ENCODE measurements at regions not wholly inside any gene's neighbourhood (a gene's known extent, or its start where the extent isn't known, plus 50 kb on each side); places are given as distances from the start of the nearest gene placed in this dataset.
"Not testable (repeated sequence)": the region's sequence is repeated elsewhere in the genome, so short reads cannot be mapped to it uniquely, and the experiment has no call there.

DNA sequence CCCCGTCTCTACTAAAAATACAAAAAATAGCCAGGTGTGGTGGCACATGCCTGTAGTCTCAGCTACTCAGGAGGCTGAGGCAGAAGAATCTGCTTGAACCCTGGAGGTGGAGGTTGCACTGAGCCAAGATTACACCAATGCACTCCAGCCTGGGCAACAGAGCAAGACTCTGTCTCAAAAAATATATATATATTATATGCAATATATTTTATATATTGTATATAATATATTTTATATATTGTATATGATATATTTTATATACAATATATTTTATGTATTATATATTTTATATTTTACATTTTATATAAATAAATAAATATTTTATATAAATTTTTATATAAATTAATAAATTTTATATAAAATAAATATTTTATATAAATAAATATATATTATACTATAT, 140.2 kb upstream of the ATP11B start:
- not testable (repeated sequence) for H3K4me1 ChIP-seq (ENCODE audit: insufficient read depth, low read length); H3K27me3 ChIP-seq (ENCODE audit: control insufficient read depth in 1 of 2, insufficient read depth in 2 of 2, low read length in 2 of 2); H3K4me3 ChIP-seq (ENCODE audit: low read depth in 1 of 2, low read length in 2 of 2); H3K9me3 ChIP-seq (ENCODE audit: low read length); H3K27ac ChIP-seq (ENCODE audit: low read depth, low read length); H3K9ac ChIP-seq (ENCODE audit: low read length); H3K36me3 ChIP-seq (ENCODE audit: insufficient read depth, low read length)

DNA sequence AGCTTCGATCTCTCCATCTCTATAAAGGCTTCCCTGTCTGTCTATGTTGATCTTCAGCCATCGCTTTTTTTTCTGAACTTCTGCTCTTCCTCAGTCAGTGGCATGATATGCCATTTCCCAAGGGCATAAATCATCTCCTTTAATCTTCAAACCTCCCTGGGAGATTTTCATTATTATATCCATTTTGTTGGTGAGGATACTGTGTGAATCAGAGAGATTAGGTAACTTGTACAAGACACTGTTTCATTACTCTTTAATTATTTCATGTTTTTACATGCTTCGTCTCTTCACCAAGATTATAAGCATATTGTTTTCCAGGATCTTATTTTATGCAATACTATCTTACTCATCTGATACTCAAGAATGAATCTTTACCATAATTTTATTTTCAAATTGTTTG, 124.8 kb upstream of the ATP11B start:
- H3K4me1 ChIP-seq (ENCODE audit: insufficient read depth, low read length), result no peaks in the 10 kb centered on the region
- H3K4me3 ChIP-seq (ENCODE audit: low read depth in 1 of 2, low read length in 2 of 2), result no peak overlapping the region
- no peaks in the 10 kb centered on the region for H3K27me3 ChIP-seq (ENCODE audit: control insufficient read depth in 1 of 2, insufficient read depth in 2 of 2, low read length in 2 of 2)
- H3K27ac ChIP-seq (ENCODE audit: low read depth, low read length), result no peak overlapping the region
- no peak overlapping the region for H3K9ac ChIP-seq (ENCODE audit: low read length)
- no peaks in the 10 kb centered on the region for H3K36me3 ChIP-seq (ENCODE audit: insufficient read depth, low read length)
- H3K9me3 ChIP-seq (ENCODE audit: low read length), result no peaks in the 10 kb centered on the region

DNA sequence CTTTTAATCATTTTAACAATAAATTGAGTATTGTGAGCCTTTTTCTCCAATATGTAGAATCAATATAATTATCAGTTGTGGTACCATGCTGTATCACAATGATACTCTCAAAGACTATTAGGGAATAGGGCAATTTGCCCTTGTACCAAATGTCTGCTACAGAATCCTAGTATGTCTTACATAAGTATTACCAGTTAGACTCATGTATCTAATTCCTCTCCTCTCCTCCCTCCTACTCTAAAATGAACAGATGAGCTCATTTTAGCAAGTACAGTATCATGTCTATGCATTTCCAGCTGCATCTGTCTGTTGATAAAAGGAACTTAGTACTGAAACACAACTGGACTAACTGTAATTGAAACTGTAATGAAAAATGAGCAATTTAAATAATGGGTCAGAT, 124.3 kb upstream of the ATP11B start:
- Histone ChIP-seq H3K4me3 (ENCODE audit: low read depth in 1 of 2, low read length in 2 of 2) (no peak overlapping the region), H3K9ac (ENCODE audit: low read length) (no peak overlapping the region), H3K36me3 (ENCODE audit: insufficient read depth, low read length) (no peaks in the 10 kb centered on the region), H3K27ac (ENCODE audit: low read depth, low read length) (no peak overlapping the region), H3K4me1 (ENCODE audit: insufficient read depth, low read length) (no peaks in the 10 kb centered on the region), H3K9me3 (ENCODE audit: low read length) (no peaks in the 10 kb centered on the region), H3K27me3 (ENCODE audit: control insufficient read depth in 1 of 2, insufficient read depth in 2 of 2, low read length in 2 of 2) (no peaks in the 10 kb centered on the region)

DNA sequence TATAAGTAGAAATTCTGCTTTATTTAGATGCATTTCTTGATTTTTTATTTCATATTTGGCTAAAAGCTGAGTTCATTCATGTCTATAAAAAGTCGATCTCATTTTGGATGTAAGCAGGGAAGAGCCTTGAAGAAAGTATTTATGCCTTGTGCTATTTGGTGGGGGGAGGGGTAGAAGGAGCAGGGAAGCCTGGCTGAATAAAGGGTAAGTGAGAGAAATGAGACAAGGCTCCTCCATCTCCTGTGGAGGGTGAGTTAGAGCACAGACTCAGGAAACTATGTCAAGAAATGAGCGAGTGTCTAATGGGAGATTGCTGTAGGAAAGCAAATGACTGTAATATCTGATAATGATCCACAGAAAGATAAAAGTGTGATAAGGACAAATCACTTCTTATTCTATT, 121.8 kb upstream of the ATP11B start:
- no peaks in the 10 kb centered on the region for H3K27me3 ChIP-seq (ENCODE audit: control insufficient read depth in 1 of 2, insufficient read depth in 2 of 2, low read length in 2 of 2)
- no peak overlapping the region for H3K9ac ChIP-seq (ENCODE audit: low read length)
- no peaks in the 10 kb centered on the region for H3K4me1 ChIP-seq (ENCODE audit: insufficient read depth, low read length)
- no peak overlapping the region for H3K27ac ChIP-seq (ENCODE audit: low read depth, low read length)
- H3K4me3 ChIP-seq (ENCODE audit: low read depth in 1 of 2, low read length in 2 of 2), result no peak overlapping the region
- H3K36me3 ChIP-seq (ENCODE audit: insufficient read depth, low read length), result no peaks in the 10 kb centered on the region
- H3K9me3 ChIP-seq (ENCODE audit: low read length), result no peaks in the 10 kb centered on the region

DNA sequence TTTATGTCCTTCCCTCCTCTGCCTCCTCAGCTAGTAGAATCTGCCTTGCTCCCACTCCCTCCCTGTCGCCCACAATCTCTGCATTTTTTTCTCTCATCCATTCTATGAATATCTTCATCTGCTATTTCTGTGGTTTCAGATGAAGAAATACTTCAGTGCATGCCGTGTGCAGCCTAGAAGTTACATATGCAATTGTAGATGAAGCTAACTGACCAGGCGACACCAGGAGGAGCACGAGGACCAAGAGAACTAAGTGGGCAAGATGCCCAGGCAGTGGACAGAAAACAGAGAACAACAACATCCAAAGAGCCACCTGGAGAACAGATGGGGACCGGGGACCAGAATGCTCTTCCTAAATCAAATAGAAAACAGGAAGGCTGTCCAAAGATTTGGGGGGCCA, 121.4 kb upstream of the ATP11B start:
- Histone ChIP-seq H3K9ac (ENCODE audit: low read length) (no peak overlapping the region), H3K9me3 (ENCODE audit: low read length) (no peaks in the 10 kb centered on the region), H3K27me3 (ENCODE audit: control insufficient read depth in 1 of 2, insufficient read depth in 2 of 2, low read length in 2 of 2) (no peaks in the 10 kb centered on the region), H3K27ac (ENCODE audit: low read depth, low read length) (no peak overlapping the region), H3K4me1 (ENCODE audit: insufficient read depth, low read length) (no peaks in the 10 kb centered on the region), H3K36me3 (ENCODE audit: insufficient read depth, low read length) (no peaks in the 10 kb centered on the region), H3K4me3 (ENCODE audit: low read depth in 1 of 2, low read length in 2 of 2) (no peak overlapping the region)

DNA sequence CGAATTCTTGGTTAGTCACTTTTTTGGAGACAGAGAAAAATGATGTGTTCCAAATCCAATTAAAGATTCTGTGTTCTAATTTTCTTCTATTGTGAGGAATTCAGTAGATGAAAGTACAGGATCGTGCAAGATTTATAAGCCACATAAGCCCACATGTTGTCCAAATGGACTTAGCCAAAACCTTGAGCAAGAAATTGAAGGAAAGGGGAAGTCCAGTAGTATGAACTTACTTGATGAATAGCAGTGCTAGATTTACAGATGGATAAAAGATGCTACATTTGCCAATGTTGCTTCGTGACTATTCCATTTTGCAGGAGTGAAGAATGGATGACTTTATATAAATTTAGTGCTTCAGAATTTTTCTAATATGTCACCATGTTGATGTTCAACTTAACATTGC, 120.0 kb upstream of the ATP11B start:
- Histone ChIP-seq H3K27ac (ENCODE audit: low read depth, low read length) (no peak overlapping the region), H3K4me3 (ENCODE audit: low read depth in 1 of 2, low read length in 2 of 2) (no peak overlapping the region), H3K9me3 (ENCODE audit: low read length) (no peaks in the 10 kb centered on the region), H3K9ac (ENCODE audit: low read length) (no peak overlapping the region), H3K36me3 (ENCODE audit: insufficient read depth, low read length) (no peaks in the 10 kb centered on the region), H3K4me1 (ENCODE audit: insufficient read depth, low read length) (no peaks in the 10 kb centered on the region), H3K27me3 (ENCODE audit: control insufficient read depth in 1 of 2, insufficient read depth in 2 of 2, low read length in 2 of 2) (no peaks in the 10 kb centered on the region)

DNA sequence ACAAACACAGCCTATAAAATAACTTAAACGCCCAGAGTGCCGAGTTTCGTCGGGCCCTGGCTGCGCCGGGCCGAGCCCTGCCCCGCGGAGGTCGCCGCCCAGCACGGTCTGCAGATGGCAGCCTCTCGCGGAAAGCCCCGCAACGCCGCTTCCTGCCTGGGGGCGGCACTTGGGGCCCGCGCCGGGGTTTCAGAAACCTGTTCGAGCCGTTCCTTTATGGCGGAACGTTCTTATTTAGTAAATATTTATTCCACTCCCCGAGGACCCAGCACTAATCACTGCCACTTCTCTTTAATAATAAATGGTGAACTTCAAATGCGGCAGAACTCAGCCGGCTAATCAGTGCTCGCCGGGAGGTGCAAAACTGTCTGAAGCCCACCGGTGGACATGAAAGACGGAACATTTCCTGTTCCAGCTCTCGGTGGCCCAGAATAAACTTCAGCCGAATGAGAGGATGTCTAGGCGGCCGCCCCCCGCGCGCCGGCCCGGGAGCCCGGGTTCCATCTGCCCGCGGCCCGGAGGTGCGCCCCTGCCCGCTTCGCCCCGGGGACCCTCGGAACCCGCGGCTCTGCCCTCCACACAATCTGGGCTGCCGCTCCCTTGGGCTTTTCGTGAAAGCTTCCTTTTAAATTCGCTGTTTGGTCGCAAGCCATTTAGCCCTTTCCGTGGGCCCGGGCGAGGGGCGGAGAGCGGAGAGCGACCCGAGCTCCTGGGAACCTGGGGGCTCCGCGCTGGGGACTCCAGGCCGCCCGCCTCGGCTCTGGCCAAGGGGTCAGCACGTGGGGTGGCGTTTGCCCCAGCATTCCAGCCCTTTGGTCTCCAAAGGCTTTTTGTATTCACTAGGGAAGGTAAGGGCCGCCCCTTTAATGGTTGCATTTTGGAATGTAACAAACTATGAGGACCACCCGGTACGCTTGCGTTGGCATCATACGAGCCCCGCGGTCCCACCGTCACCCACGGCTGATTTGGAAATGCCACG, 110.8 kb upstream of the ATP11B start:
- peaks cover 6% of the 10 kb centered on the region for H3K4me1 ChIP-seq (ENCODE audit: insufficient read depth, low read length)
- H3K9me3 ChIP-seq (ENCODE audit: low read length), result no peaks in the 10 kb centered on the region
- peak overlapping the region; percentile 50 to 57 for H3K4me3 ChIP-seq (ENCODE audit: low read depth in 1 of 2, low read length in 2 of 2)
- no peaks in the 10 kb centered on the region for H3K36me3 ChIP-seq (ENCODE audit: insufficient read depth, low read length)
- peaks cover 0 to 10% of the 10 kb centered on the region in 2 donors for H3K27me3 ChIP-seq (ENCODE audit: control insufficient read depth in 1 of 2, insufficient read depth in 2 of 2, low read length in 2 of 2)
- no peak overlapping the region for H3K9ac ChIP-seq (ENCODE audit: low read length)
- no peak overlapping the region for H3K27ac ChIP-seq (ENCODE audit: low read depth, low read length)

DNA sequence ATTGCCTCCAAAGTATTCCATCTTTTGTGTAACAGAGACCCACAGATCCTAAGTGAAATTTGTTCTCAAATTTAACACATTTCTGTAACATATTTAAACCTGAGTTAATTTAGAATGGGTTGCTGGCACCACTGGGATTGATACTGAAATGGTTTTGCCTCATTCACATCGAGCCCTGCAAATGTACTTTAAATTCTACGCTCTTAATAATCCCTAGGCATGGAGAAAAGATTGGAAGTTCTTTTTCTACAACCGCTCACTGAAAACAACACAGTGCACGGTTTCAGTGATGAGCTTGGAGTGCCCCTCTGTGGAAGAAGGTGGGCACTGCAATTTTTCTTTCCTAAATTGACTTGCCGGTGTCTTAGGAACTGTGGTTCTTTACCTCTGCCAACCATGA, 109.9 kb upstream of the ATP11B start:
- no peak overlapping the region for H3K27ac ChIP-seq (ENCODE audit: low read depth, low read length)
- no peaks in the 10 kb centered on the region for H3K9me3 ChIP-seq (ENCODE audit: low read length)
- peaks cover 0 to 10% of the 10 kb centered on the region in 2 donors for H3K27me3 ChIP-seq (ENCODE audit: control insufficient read depth in 1 of 2, insufficient read depth in 2 of 2, low read length in 2 of 2)
- H3K9ac ChIP-seq (ENCODE audit: low read length), result no peak overlapping the region
- peaks cover 6% of the 10 kb centered on the region for H3K4me1 ChIP-seq (ENCODE audit: insufficient read depth, low read length)
- peak overlapping the region; percentile 50 to 57 for H3K4me3 ChIP-seq (ENCODE audit: low read depth in 1 of 2, low read length in 2 of 2)
- H3K36me3 ChIP-seq (ENCODE audit: insufficient read depth, low read length), result no peaks in the 10 kb centered on the region

DNA sequence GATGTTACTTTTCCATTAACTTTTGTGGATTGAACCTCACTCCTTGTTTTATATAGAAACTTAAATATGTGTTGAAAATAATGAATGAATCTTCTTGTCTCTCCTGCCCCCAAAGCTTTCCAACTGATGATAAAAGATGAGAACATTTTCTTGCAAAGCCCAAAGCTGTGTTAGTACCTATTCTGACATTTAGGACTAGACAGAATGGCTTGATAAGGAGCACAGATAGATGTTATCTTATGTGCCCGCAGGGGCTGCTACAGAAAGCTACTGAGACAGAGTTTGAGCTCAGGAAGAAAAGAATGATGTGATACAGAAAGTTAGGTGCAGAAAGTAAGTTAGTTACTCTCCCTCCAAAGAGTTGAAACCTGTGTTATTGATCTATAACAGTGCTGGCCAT, 109.4 kb upstream of the ATP11B start:
- peaks cover 6% of the 10 kb centered on the region for H3K4me1 ChIP-seq (ENCODE audit: insufficient read depth, low read length)
- peaks cover 0 to 10% of the 10 kb centered on the region in 2 donors for H3K27me3 ChIP-seq (ENCODE audit: control insufficient read depth in 1 of 2, insufficient read depth in 2 of 2, low read length in 2 of 2)
- no peak overlapping the region for H3K9ac ChIP-seq (ENCODE audit: low read length)
- H3K36me3 ChIP-seq (ENCODE audit: insufficient read depth, low read length), result no peaks in the 10 kb centered on the region
- no peak overlapping the region for H3K27ac ChIP-seq (ENCODE audit: low read depth, low read length)
- no peak overlapping the region for H3K4me3 ChIP-seq (ENCODE audit: low read depth in 1 of 2, low read length in 2 of 2)
- no peaks in the 10 kb centered on the region for H3K9me3 ChIP-seq (ENCODE audit: low read length)

DNA sequence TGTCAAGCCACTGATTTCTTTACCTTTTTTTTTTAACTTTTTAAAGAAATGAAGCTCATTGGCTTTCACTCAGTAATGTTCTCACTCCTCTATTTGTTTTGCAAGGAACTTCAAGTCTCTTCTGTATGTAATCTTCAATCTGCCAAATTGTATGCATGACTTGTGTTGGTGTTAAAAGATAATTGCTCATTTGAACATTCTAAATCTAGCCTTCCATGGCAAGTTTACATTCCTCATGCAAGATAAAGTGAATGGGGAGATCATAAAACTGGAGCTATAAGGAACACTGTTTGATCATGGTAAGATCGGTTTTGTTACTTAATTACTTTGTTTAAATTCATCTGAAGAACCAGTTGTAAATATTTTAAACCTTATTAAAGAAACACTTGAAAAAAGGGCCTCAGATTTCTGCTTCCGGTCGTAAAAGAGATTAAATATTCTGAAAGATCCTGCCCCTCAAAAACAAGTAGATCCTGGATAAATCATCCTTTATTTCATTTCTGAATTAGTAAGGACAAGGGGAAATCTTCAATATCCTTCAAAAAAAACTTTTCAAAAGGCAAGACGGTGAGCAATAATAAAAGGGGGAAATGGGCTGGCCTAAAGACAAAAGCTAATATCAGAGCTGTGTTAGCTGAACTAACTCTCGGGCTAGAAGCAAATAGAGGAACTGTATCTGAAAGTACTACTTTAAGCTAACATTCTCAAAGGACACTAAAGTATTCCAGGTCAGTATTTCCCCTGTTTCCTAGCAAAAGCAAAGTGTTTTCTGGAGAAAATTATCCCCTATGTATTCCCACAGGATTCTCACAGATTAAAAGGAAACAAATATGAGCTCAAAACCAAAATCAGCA, 107.0 kb upstream of the ATP11B start:
- Histone ChIP-seq H3K4me1 (ENCODE audit: insufficient read depth, low read length) (peaks cover 6% of the 10 kb centered on the region), H3K4me3 (ENCODE audit: low read depth in 1 of 2, low read length in 2 of 2) (no peak overlapping the region), H3K27me3 (ENCODE audit: control insufficient read depth in 1 of 2, insufficient read depth in 2 of 2, low read length in 2 of 2) (peaks cover 0 to 10% of the 10 kb centered on the region in 2 donors), H3K9ac (ENCODE audit: low read length) (no peak overlapping the region), H3K9me3 (ENCODE audit: low read length) (no peaks in the 10 kb centered on the region), H3K27ac (ENCODE audit: low read depth, low read length) (no peak overlapping the region), H3K36me3 (ENCODE audit: insufficient read depth, low read length) (no peaks in the 10 kb centered on the region)

DNA sequence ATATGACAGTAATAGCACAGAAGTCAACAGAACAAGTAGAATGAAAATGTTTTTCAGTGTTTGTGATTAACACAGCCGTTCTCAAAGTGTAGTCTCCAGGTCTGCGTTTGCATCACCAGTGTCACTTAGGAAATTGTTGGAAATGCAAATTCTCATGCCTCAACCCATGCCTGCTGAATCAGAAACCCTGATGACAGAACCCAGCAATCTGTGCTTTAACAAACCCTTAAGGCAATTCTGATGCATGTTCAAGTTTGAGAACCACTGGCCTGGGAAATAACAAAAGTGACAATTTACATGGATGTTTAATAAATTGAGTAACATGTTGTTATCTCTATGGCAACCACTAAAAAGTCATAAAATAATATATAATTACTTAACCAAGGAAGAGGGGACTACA, 103.1 kb upstream of the ATP11B start:
- Histone ChIP-seq H3K4me1 (ENCODE audit: insufficient read depth, low read length) (no peaks in the 10 kb centered on the region), H3K36me3 (ENCODE audit: insufficient read depth, low read length) (no peaks in the 10 kb centered on the region), H3K27ac (ENCODE audit: low read depth, low read length) (no peak overlapping the region), H3K9me3 (ENCODE audit: low read length) (no peaks in the 10 kb centered on the region), H3K27me3 (ENCODE audit: control insufficient read depth in 1 of 2, insufficient read depth in 2 of 2, low read length in 2 of 2) (peaks cover 0 to 4% of the 10 kb centered on the region in 2 donors), H3K9ac (ENCODE audit: low read length) (no peak overlapping the region), H3K4me3 (ENCODE audit: low read depth in 1 of 2, low read length in 2 of 2) (no peak overlapping the region)
